GM12873 (cell line): ENCODE measurements at regions not wholly inside any gene's neighbourhood (a gene's known extent, or its start where the extent isn't known, plus 50 kb on each side); places are given as distances from the start of the nearest gene placed in this dataset.

Source experiments
- TF ChIP-seq, protein P1 (sequence below): IDR thresholded peaks from 2 replicates; pipeline ENCODE4 v1.5.1; 2012; ENCODE audit warnings: low read depth, mild to moderate bottlenecking, moderate library complexity, low read length, control low read depth; ENCODE audit not compliant: insufficient read depth; ENCODE audit errors: missing control alignments

DNA sequence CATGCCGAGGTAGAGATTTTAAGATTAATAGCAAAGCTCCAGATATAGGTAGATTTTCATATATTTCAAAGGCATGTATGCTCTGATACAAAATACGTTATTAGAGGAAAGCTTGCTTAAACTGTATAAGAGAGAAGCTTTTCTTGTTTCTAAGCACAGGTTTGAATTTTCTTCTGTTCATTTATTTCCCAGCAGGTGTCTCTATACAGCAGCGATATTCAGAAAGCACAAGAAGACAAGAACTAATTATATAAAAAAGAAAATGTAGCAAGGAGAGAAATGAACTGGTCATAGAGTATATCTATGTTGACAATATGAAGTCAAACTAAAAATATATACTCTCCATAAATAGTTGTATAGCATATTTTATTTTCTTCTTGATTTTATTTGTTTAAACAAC lies 307.4 kb upstream of the NOVA1 start:
- TF ChIP-seq, protein P1, sequence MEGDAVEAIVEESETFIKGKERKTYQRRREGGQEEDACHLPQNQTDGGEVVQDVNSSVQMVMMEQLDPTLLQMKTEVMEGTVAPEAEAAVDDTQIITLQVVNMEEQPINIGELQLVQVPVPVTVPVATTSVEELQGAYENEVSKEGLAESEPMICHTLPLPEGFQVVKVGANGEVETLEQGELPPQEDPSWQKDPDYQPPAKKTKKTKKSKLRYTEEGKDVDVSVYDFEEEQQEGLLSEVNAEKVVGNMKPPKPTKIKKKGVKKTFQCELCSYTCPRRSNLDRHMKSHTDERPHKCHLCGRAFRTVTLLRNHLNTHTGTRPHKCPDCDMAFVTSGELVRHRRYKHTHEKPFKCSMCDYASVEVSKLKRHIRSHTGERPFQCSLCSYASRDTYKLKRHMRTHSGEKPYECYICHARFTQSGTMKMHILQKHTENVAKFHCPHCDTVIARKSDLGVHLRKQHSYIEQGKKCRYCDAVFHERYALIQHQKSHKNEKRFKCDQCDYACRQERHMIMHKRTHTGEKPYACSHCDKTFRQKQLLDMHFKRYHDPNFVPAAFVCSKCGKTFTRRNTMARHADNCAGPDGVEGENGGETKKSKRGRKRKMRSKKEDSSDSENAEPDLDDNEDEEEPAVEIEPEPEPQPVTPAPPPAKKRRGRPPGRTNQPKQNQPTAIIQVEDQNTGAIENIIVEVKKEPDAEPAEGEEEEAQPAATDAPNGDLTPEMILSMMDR: no peak

DNA sequence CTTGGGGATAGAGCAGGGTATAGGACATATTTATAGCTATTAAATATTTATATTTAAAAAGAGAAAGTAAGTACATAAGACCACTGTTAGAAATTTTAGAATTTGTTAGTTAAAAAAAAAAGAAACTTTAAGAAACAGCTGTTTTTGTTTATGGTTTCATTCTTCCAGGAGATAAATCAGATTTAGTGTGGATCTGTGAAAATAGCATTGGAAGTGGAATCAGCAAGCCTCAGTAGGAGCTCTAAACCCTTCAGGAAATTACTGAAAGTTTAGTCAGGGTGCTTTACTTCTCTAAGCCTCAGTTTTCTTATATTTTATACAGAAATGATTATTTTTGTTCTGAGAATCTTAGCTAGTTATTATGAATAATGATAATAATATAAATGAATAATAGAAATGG lies 316.0 kb upstream of the NOVA1 start:
- TF ChIP-seq, protein P1: no peak

DNA sequence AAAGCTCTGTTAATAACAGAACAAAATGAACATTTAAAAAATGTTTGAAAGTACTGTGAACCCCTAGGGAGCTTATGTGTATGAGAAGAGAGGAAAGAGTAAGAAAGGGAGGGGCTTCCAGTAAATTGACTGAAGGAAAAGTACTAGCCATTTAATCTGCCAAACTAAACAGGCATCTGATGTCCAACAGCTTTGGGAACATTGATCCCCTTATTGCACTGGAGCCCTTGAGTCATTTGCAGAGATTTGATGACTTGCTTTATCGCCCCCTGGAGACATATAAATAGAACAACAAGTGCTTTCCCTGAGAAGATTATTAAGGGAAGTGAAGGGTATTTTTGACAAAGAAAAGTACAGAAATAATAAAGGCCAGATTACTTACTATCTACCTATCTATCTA lies 319.3 kb upstream of the NOVA1 start:
- TF ChIP-seq, protein P1: no peak

DNA sequence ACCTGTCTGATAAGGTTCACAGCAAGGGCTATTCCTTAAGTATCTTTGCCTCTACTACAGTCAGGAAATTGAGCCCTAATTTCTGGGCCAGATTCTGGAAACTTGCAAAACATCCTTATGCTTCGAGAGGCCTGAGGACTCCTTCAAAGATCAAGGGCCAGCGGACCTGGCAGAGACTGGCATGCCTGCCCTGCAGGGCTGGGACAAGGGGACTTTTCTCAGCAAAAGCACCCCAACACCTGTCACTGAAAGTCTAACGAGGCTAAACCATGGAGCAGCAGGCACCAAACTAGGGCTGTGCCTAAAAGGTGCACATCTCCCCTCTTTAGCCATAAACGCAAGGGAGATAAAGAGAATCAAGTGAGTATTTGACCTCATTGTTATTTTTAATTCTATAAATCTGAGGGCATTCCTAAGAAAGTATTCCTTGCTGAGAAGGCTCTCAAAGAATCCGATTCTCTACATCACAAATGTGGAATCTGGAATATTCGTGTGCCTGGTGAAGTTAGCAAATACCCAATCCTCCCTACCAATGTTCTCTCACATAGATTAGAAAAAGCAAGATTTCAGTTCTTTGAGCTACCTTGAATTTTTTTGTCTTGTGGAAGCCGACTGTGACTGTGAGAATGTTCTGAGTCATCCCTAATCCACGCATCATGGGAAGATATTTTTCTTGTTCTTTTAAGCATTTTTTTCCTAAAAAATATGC lies 328.2 kb upstream of the NOVA1 start:
- TF ChIP-seq, protein P1: no peak

DNA sequence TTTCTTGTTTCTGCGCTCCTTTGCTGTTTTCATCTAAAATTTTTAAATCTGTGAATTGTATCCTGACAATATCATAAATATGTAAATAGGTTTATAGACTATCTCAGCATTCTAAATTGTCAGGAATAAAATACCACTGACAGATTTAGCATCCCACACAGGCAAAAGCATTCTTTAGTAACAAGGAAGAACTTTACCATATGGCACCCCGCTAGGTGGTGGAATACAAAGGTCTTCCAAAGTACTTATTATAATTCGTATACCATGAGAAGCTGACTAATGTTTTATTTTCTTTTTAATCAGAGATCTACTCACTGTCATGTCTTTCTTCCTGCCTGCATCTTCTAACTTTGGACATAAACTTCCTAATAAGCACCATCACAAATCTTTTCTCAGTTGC lies 328.8 kb upstream of the NOVA1 start:
- TF ChIP-seq, protein P1: no peak

DNA sequence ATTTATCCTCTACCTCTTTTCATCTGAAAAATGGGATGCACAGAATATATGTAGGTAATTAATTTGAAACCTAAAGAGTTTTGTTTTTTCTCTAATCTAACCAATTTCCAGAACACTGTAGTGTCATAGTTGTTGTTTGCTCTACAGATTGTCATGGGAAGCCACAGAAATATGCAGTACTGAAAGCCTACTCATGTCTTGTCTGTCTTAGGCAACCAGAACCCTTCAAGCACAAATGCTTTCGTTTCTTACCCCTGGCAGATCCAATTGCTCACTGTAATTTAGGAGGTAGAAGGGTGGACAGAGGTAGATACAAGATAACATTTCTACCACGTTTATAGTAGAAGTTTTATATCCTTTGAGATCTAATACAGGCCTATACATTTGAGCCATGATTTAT lies 330.2 kb upstream of the NOVA1 start:
- TF ChIP-seq, protein P1: no peak

DNA sequence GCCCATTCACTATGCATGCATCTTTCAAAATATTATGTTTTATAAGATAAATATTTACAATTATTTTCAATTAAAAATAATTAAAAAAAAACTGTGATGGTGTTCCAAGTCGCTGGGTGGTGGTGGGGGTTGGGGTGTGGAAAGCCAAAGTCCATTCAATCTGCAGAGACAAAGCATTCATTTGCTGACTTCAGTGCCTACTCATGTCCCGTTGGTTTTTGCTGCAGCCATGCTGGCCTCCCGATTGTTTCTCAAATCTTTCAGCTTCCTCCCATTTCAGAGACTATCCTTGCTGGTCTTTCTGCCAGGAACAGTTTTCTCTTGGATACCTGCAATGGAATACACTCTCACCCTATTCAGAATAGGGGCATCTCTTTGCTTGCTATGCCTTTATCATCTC lies 331.5 kb upstream of the NOVA1 start:
- TF ChIP-seq, protein P1: no peak
